Frontal cortex (tissue), 3 donors: ENCODE measurements at regions not wholly inside any gene's neighbourhood (a gene's known extent, or its start where the extent isn't known, plus 50 kb on each side); places are given as distances from the start of the nearest gene placed in this dataset.
"Not testable (repeated sequence)": the region's sequence is repeated elsewhere in the genome, so short reads cannot be mapped to it uniquely, and the experiment has no call there.

Experiments used
- DNase-seq, 2 donors: peaks; one replicate each; pipeline ENCODE4 v3.0.0; 2012; ENCODE audit warnings: low spot score in 2 of 2
- FAIRE-seq: peaks from 2 replicates; lab custom pipeline; 2012; peaks lifted over from hg19 to GRCh38; lab: Jason Lieb, UNC
- donor health status: control.
- donor health status: control.
- donor health status: control.

DNA sequence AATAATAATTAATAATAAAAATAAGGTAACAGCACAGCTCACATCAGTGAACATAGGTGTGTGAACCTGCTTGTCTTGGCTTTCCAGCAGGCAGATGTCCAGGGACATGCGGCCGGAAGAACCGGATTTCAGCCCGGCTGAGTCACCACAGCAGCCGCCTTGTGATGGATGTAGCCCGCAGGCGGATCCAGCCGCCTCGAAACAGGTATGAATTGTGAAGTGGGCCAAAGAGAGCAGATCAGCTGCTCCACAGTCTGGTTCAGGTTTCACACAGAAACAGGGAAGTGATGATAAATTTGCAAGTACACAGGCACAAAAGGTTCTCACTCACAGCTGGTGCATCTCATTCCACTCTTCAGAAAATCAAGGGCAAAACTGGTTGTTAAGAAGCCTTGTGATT lies 55.1 kb downstream of the ID4 start:
- DNase-seq (no peak), FAIRE-seq (no peak)

DNA sequence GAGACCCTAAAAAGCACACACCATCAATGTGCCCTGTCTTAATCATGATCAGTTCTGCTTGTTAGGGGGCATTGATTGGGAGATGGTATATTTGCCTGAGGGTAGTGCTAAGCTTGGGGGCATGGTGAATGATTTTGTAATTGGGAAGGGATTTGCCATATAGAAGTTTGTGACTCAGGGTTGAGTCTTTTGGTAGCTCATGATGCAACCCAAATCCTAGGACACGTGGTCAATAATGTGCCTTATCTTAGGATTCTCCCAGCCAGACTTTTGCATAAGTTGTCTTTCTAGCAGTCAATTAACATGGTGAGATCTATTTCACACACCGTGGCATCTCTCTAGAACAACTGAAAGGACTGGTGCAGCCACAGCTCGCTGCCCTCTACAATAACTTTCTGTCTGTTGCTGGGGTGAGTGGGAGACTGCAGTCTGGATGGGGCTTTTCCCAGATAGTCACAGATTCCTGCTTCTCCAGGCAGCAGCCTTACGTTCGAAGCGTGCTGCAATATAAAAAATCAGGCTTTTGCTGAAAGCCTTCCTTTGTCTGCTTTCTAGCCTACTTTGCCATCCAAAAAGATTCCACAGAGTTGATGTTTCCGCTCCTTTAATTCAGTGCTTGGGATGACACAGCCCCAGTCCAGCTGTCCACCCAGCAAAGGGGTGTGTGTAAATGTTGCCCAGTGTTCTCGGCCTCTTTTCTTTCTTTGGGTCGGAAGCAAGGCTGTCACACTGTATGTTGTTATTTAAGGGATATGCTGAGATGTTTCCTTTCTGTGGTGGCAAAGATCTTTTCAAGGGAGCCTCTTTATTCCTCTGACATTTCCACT lies 58.9 kb downstream of the ID4 start:
- FAIRE-seq (no peak), DNase-seq (no peak)

DNA sequence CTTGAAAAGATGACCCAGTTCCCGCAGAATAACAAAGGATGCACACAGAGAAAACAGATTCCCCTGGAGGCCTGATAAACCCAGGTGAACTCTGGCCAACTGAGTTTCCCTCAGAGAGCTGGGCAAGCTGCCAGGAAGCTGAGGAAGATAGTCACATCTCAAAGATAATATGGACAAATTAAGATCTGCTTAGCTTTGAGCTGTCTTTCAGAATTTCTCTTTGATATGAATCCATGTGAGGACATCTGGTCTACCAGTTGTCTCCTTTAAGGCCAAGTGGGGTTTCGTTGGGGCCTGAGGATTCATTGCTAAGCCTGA lies 59.5 kb downstream of the ID4 start:
- no peak for FAIRE-seq

DNA sequence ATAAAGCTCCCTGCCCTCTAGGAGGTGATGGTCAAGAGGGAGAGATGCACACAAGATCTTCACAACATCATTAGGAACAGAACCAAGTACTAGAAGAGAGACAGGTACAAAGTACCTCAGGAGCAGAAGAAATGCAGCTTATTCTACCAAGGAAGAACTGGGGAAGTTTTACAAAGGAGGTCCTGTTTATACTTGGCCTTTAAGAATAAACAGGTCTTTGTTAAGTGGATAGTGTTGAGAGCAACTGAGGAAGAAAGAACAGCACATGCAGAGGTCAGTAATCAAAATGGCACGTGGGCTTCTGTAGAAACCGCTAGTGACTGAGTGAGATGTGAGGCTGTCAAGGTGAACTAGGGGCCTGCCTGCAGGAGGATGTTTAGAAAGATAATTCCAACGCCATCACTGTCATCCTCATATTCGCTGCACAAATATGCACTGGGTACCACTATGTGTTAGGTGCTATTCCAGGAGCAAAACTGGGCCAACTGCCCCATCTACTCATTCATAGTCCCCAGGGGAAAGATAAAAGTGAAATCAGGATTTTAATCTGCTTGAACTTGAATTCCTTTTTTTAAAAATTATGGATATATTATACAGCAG lies 61.1 kb downstream of the ID4 start:
- FAIRE-seq, result no peak
- no peak for DNase-seq

More for the DNA sequence above, 59.5 kb downstream of the ID4 start:
- no peak for DNase-seq

DNA sequence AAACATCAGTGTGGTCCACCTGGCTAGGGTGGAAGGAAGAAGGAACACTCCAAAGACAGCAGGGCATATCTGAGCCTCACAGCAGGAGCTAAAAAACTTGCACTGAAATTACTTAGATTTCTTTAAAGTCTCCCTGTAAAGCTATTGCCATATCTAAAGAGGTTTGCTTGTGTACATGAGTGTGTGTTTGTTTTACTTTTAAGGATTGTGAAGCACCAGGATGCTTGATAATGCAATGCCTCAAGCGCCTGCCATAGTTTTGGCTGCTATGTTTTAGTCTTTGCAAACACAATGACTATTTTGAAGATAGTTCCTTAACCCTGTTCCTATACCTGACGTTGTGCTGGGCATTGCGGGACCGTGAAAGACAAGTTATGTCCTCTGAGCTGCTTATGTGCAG lies 65.0 kb downstream of the ID4 start:
- no peak for DNase-seq
- FAIRE-seq, result no peak

DNA sequence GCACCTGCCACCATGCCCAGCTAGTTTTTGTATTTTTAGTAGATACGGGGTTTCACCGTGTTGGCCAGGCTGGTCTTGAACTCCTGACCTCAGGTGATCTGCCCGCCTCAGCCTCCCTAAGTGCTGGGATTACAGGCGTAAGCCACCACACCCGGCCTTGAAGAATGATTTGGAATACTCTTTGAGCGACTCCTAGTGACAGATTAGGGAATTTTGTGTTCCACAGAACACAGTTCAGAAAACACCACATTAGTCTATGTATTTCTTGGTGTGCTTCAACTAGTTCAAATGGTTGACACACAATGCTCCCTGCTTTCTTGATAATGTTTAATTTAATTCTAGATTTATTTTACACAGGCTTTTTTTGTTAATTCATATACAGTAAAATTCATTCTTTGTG lies 67.2 kb downstream of the ID4 start:
- not testable (repeated sequence) for FAIRE-seq, DNase-seq

DNA sequence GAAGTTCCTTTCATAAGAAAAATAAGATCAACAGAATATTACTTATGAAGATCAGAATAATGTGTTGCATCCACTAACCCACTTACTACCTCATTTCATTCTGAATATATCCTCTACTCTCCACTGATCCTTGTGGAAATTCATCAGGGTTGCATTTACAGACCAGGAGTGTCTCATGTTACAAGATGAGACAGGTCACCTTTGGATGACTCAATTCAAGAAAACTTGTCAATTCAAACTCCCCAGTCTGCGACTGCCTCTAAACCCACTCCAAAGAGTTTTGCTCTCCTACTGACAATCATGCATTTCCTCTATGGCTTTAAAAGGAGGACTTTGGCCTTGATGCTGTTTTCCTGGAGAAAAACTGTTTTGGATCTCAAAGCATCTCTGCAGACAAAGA lies 68.4 kb downstream of the ID4 start:
- DNase-seq, result no peak
- FAIRE-seq, result no peak

- no peak for FAIRE-seq
- no peak for DNase-seq
Measured at GRCh38 chr6:19906171-19906570, 69.0 kb downstream of the ID4 start.

DNA sequence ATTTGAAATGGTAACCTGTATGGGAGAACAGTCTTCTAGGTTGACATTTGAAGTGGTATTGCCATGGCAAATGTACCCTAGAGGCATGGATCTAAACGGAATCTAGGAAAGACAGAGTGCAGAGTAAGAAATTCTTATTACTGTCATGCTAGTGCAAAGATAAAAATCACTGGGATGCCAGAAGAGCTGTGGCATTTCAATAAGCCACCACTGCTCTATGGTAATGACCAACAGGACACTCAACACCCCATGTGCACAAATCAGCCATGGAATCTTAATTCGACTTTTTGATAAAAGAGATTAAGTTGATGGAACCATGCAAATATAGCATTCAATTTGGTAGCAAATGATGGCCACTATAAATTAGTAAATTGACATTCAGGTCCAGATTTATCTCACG lies 74.1 kb downstream of the ID4 start:
- FAIRE-seq (no peak), DNase-seq (no peak)

GRCh38 chr6:19918436-19918835 lies 81.3 kb downstream of the ID4 start:
- FAIRE-seq, result no peak
- no peak for DNase-seq

DNA sequence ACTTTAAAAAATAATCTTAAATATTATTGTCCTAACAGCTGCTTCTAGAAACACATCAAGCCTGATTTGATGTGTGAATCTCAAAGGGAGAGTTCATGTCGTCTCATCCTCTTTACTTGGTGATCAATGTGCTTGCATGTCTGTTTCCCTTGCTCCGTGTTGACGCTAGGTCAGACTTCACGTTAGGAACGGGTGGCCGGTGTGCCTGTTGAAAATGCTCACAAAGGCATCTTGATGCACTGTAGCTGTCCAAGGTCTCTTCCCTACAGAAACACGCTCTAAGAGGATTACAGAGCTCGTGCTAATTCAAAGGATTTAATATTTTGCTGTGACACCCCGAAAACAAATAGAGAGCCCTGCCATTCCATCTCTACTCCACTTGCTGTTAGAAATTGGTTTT lies 84.6 kb downstream of the ID4 start:
- DNase-seq, result no peak

DNA sequence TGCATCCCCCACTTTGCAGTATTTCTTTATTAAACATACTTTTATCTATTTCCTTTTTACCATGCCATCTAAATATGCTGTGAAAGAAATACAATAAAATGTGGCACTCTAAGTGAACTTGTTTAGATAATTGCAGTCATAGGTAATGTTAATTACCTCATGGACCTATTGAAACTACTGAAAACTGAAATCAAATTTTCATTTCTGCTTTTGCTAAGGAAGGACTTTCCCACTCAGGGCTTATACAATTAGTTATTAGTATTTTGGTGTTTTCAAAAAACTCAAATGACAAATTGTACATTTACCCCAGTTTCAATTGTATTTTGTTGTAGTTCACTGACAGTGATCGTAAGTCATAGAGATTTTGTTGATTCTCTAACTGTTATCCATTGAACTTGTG lies 88.4 kb downstream of the ID4 start:
- FAIRE-seq (no peak), DNase-seq (no peak)

More for the DNA sequence above, 84.6 kb downstream of the ID4 start:
- no peak for FAIRE-seq

GRCh38 chr6:19928461-19928860 lies 91.3 kb downstream of the ID4 start:
- FAIRE-seq (no peak), DNase-seq (no peak)

GRCh38 chr6:19929312-19929711 lies 92.1 kb downstream of the ID4 start:
- no peak for FAIRE-seq

GRCh38 chr6:19934996-19935591 lies 97.9 kb downstream of the ID4 start:
- DNase-seq, result no peak
- FAIRE-seq, result no peak

More at GRCh38 chr6:19929312-19929711, 92.1 kb downstream of the ID4 start:
- DNase-seq, result no peak

- DNase-seq, FAIRE-seq: not testable (repeated sequence)
Measured at GRCh38 chr6:19939321-19939720, 102.2 kb downstream of the ID4 start.

GRCh38 chr6:19939926-19940325 lies 102.8 kb downstream of the ID4 start:
- FAIRE-seq, DNase-seq: not testable (repeated sequence)

DNA sequence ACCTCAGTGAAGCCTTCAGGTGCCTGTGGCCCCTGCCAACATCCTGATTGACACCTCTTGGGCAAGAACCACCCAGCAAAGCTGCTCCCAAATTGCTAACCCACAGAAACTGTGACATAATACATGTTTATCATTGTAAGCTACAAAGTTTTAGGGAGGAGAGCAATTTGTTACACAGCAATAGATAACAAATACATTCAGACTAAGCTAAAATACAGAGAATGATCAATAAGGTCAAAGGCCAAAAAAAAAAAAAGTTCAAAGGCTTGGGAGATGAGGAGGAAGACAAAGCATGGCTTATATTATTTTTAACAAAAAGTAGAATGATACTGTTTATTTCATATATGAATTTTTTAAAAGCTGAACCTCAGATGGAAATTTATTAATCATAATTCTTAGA lies 105.9 kb downstream of the ID4 start:
- DNase-seq (no peak), FAIRE-seq (no peak)

GRCh38 chr6:19945843-19946358 lies 108.7 kb downstream of the ID4 start:
- DNase-seq (no peak), FAIRE-seq (no peak)

- FAIRE-seq (no peak), DNase-seq (no peak)
Measured at GRCh38 chr6:19949155-19949554, 112.0 kb downstream of the ID4 start.

DNA sequence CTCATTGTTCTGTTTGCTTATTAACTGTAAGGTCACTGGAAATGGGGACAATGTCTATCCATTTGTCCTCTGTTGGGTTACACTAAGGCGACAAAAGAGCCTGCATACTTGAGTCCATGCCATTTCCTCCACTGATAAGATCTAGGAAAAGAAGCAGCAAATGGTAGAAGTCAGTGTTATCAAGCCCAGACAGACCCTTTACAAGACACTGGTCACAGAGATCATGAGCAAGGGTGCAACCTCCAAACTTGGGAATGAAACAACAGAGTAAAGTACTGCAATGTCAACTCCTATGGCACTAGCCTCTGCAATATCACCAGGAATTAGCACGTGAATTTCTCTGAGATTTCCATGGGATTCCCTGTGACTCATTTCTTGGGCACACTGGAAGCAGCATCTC lies 126.9 kb downstream of the ID4 start:
- no peak for DNase-seq
- no peak for FAIRE-seq
